GM12891 (cell line): ENCODE measurements at regions not wholly inside any gene's neighbourhood (a gene's known extent, or its start where the extent isn't known, plus 50 kb on each side); places are given as distances from the start of the nearest gene placed in this dataset.

Experiments
- PAX5 ChIP-seq: IDR thresholded peaks from 2 replicates; pipeline ENCODE4 v1.6.1; 2011; ENCODE audit warnings: low read length, moderate library complexity, mild to moderate bottlenecking; ENCODE audit not compliant: insufficient read depth, severe bottlenecking
- POLR2A ChIP-seq: IDR thresholded peaks from 2 replicates; pipeline ENCODE4 v1.6.1; 2011; ENCODE audit warnings: low read depth, low read length, control low read depth
- POLR2AphosphoS5 ChIP-seq: IDR thresholded peaks from 2 replicates; pipeline ENCODE4 v1.6.1; 2011; ENCODE audit warnings: low read depth, low read length, control low read depth
- POU2F2 ChIP-seq: IDR thresholded peaks from 2 replicates; pipeline ENCODE4 v1.6.1; 2011; ENCODE audit warnings: low read depth, mild to moderate bottlenecking, control low read depth, low read length, moderate library complexity
- SPI1 ChIP-seq: IDR thresholded peaks from 2 replicates; pipeline ENCODE4 v1.6.1; 2011; ENCODE audit warnings: low read depth, low read length, control low read depth
- TAF1 ChIP-seq: IDR thresholded peaks from 2 replicates; pipeline ENCODE4 v1.6.1; 2011; ENCODE audit warnings: low read depth, low read length, control low read depth

DNA sequence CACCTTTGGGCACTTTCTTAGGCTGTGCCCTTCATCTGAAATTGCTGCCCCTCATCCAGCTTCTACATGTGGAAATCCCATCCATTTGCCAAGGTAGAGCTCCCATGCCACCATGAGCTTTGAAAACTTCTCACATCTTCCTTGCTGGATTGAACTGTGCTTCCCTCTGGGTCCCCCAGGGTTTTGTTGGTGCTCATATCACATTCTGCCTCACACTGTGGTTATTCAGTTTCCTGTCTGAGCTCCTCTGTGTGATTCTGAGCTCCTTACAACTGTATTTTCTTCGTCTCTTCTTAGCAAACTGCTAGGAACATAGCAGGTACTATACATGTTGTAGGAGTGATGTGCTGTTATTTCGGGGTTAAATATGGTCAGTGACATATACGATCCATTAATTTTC is 74.9 kb upstream of the KL start:
- no peak for TF ChIP-seq POLR2A
- no peak for TF ChIP-seq POLR2AphosphoS5
- TF ChIP-seq PAX5, result no peak
- no peak for TF ChIP-seq POU2F2
- TF ChIP-seq SPI1, result no peak
- no peak for TF ChIP-seq TAF1
